ENCODE measurements at regions not wholly inside any gene's neighbourhood (a gene's known extent, or its start where the extent isn't known, plus 50 kb on each side); places are given as distances from the start of the nearest gene placed in this dataset.

DNA sequence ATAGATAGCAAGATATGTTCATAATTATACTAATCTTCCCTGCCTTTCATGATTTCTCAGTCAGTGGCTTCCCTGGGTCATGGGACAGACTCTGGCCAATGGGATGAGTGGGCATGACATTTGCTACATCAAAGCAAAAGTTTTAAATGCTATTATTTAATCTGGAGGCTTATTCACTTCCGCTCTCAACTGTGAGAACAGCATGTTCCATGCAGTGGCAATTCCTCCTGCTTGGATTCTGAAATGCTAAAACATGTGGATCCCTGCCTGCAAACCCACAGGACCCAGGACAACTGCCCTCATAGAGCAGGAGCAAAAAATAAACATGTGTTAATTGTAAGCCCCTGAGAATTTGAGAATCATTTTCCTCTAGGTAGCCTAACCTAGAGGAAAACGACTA is 1412.4 kb upstream of the CELF2 start:
- no peak overlapping the region for H3K4me3 ChIP-seq (ENCODE audit: insufficient read depth, low read depth, low read length)
- no peak overlapping the region for H2BK5ac ChIP-seq (ENCODE audit: low read depth, low read length, poor library complexity, severe bottlenecking)
- H2BK15ac ChIP-seq (ENCODE audit: low read depth, low read length), result peak overlapping the region; percentile 57; the same call in 1 of the 3 replicates
- WGBS, 2 experiments (ENCODE audit: extremely low coverage in 2 of 2, insufficient read length in 1 of 2), result 60% methylated on average over 1 of the region's 2 CpGs; no CpG with 5 or more reads in 1 of the 2 experiments
- no peak overlapping the region for H3K27ac ChIP-seq (ENCODE audit: insufficient read depth, low read length)
- peak overlapping the region; percentile 57; the same call in 1 of the 2 replicates for H4K91ac ChIP-seq (ENCODE audit: insufficient read depth, low read depth, low read length)
- no peaks in the 10 kb centered on the region for H3K9me3 ChIP-seq (ENCODE audit: control insufficient read depth, insufficient read depth, low read length)
- no peak overlapping the region for H3K18ac ChIP-seq (ENCODE audit: low read depth, low read length)
- H2AFZ ChIP-seq (replicated peaks; ENCODE audit: low read length, poor library complexity), result no peak overlapping the region
- no peak overlapping the region for H3K23ac ChIP-seq (ENCODE audit: low read depth, low read length)
- H3K79me1 ChIP-seq (ENCODE audit: low read depth in 1 of 2, low read length in 2 of 2), result no peaks in the 10 kb centered on the region
- H3K14ac ChIP-seq (replicated peaks; ENCODE audit: low read depth, low read length), result no peak overlapping the region
- H2AK5ac ChIP-seq (ENCODE audit: low read depth, low read length), result no peak overlapping the region
- ChIA-PET CTCF (no interaction called here), POLR2A (ENCODE audit: unreplicated experiment) (no interaction called here)
- H3K27me3 ChIP-seq (ENCODE audit: control insufficient read depth, insufficient read depth, low read length), result no peaks in the 10 kb centered on the region
- no peaks in the 10 kb centered on the region for H3K36me3 ChIP-seq (ENCODE audit: control insufficient read depth, insufficient read depth, low read length)
- H2BK20ac ChIP-seq (ENCODE audit: low read depth, low read length), result 0 out of 2 replicates have a peak overlapping the region, but pooled peaks have one; percentile 35
- H2BK120ac ChIP-seq (ENCODE audit: low read depth, low read length), result no peak overlapping the region
- no peak overlapping the region for H2AK9ac ChIP-seq (replicated peaks; ENCODE audit: low read depth, low read length, poor library complexity)
- H3K4me2 ChIP-seq (ENCODE audit: low read depth, low read length), result no peak overlapping the region
- 0 out of 2 replicates have a peak, but pooled peaks cover 1% of the 10 kb centered on the region for H3K4me1 ChIP-seq (ENCODE audit: control insufficient read depth, insufficient read depth, low read length)
- H4K8ac ChIP-seq (ENCODE audit: low read depth in 2 of 2, low read length in 2 of 2), result no peak overlapping the region; a peak in 1 of 4 replicates
- H4K5ac ChIP-seq (ENCODE audit: low read depth, low read length), result no peak overlapping the region
- no peaks in the 10 kb centered on the region for H4K20me1 ChIP-seq (ENCODE audit: insufficient read depth, low read length)
- H3K9ac ChIP-seq (ENCODE audit: low read depth, low read length), result no peak overlapping the region
- dilution Hi-C loops (cut with HindIII; ENCODE audit: low sequenced_read_pairs, unreplicated experiment) (no loop called here), in situ Hi-C loops (cut with MboI; ENCODE audit: low sequenced_read_pairs) (loop anchor here (10.0 to 25.0 kb wide), 3 partner anchors 1070 to 1670 kb away; no protein-coding TSS in a partner anchor), intact Hi-C loops (cut with micrococcal nuclease) (loop anchor here (5.0 to 10.0 kb wide), 5 partner anchors 263 to 1667 kb away; no protein-coding TSS in a partner anchor)
- TF ChIP-seq, protein P1, sequence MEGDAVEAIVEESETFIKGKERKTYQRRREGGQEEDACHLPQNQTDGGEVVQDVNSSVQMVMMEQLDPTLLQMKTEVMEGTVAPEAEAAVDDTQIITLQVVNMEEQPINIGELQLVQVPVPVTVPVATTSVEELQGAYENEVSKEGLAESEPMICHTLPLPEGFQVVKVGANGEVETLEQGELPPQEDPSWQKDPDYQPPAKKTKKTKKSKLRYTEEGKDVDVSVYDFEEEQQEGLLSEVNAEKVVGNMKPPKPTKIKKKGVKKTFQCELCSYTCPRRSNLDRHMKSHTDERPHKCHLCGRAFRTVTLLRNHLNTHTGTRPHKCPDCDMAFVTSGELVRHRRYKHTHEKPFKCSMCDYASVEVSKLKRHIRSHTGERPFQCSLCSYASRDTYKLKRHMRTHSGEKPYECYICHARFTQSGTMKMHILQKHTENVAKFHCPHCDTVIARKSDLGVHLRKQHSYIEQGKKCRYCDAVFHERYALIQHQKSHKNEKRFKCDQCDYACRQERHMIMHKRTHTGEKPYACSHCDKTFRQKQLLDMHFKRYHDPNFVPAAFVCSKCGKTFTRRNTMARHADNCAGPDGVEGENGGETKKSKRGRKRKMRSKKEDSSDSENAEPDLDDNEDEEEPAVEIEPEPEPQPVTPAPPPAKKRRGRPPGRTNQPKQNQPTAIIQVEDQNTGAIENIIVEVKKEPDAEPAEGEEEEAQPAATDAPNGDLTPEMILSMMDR (conservative IDR thresholded peaks at IDR 0.05; ENCODE audit: low read depth, low read length), result no peak
- TF ChIP-seq NFE2L2 (IDR thresholded peaks at IDR 0.05; ENCODE audit: low read depth, low read length), result no peak
- DNase-seq, result no peak
- no TSS peak for BruUV-seq (replicated peaks)
- ATAC-seq (ENCODE audit: low read depth), result no peak
- H3K4ac ChIP-seq (ENCODE audit: low read depth, low read length), result no peak overlapping the region
- H3K56ac ChIP-seq (ENCODE audit: extremely low read depth, insufficient read depth, low read length), result no peak overlapping the region
- H3K9me1 ChIP-seq (ENCODE audit: insufficient read depth, low read length), result no peaks in the 10 kb centered on the region

Data from IMR-90 (cell line).